IPS-15b (cell line): ENCODE measurements at regions not wholly inside any gene's neighbourhood (a gene's known extent, or its start where the extent isn't known, plus 50 kb on each side); places are given as distances from the start of the nearest gene placed in this dataset.

ENCODE experiments used
- H3K27me3 ChIP-seq: one replicate; pipeline ENCODE4 v1.6.1; 2013; ENCODE audit warnings: low read length; ENCODE audit not compliant: control insufficient read depth, insufficient read depth
- H3K36me3 ChIP-seq: one replicate; pipeline ENCODE4 v1.6.1; 2013; ENCODE audit warnings: low read length; ENCODE audit not compliant: control insufficient read depth, insufficient read depth
- H3K4me1 ChIP-seq: one replicate; pipeline ENCODE4 v1.6.1; 2013; ENCODE audit warnings: mild to moderate bottlenecking, low read length; ENCODE audit not compliant: control insufficient read depth, insufficient read depth
- H3K4me3 ChIP-seq: one replicate; pipeline ENCODE4 v1.5.1; 2013; ENCODE audit warnings: low read depth, low read length
- H3K9ac ChIP-seq: one replicate; pipeline ENCODE4 v1.6.1; 2013; ENCODE audit warnings: low read depth, mild to moderate bottlenecking, low read length
- H3K9me3 ChIP-seq: one replicate; pipeline ENCODE4 v1.6.1; 2013; ENCODE audit warnings: mild to moderate bottlenecking, low read length; ENCODE audit not compliant: control insufficient read depth, insufficient read depth

DNA sequence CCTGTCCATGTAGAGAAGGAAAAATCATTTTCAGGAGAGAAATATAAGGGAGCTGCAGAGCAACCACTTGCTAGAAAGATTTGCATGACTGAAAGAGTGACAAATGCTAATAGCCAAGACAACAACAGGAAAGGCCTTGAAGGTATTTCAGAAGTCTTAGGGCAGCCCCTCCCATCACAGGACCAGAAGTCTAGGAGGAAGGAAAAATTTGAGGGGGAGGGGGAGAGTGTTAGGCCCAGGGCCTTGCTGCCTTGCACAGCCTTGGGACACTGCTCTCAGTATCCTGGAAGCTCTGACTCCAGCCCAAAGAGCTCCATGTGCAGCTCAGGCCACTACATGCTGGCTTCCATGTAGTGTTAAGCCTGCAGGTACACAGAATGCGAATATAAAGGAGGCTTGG, 266.9 kb downstream of the GLI2 start:
- peaks cover 9% of the 10 kb centered on the region for H3K27me3 ChIP-seq
- no peak overlapping the region for H3K4me3 ChIP-seq
- H3K9me3 ChIP-seq: no peaks in the 10 kb centered on the region
- H3K9ac ChIP-seq: no peak overlapping the region
- H3K36me3 ChIP-seq: no peaks in the 10 kb centered on the region
- H3K4me1 ChIP-seq: peaks cover 3% of the 10 kb centered on the region

DNA sequence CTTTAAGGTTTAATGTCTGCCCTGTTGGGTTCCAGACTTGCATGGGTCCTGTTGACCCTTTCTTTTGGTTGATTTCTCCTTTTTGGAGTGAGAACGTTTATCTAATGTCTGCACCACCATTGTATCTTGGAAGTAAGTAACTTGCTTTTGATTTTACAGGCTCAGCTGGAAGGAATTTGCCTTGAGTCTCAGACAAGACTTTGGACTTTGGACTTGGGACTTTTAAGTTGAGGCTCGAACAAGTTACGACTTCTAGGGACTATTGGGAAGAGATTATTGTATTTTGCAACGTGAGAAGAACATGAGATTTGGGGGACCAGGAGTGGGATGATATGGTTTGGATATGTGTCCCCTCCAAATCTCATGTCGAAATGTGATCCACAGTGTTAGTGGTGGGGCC, 267.7 kb downstream of the GLI2 start:
- H3K4me3 ChIP-seq: no peak overlapping the region
- no peaks in the 10 kb centered on the region for H3K36me3 ChIP-seq
- peaks cover 3% of the 10 kb centered on the region for H3K4me1 ChIP-seq
- H3K9me3 ChIP-seq: no peaks in the 10 kb centered on the region
- H3K27me3 ChIP-seq: peaks cover 9% of the 10 kb centered on the region
- H3K9ac ChIP-seq: no peak overlapping the region

DNA sequence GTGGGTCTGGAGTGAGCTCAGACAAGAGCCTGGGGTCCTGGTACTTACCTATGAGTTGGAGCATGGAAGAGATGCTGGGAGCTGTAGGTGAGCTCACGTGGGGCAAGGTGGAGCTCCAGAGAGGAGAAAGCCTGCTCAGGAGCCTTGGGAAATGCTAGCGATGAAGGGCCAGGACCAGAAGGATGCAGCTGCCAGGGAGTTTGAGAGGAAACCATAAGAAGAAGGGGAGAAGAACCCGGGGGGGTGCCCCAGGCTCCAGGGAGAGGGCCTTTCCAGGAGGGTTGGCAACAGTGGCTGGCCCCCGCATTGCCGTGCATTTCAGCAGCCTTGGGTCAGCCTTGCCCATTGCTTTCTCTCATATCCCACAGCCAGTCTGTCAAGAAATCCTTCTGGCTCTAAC, 268.7 kb downstream of the GLI2 start:
- no peaks in the 10 kb centered on the region for H3K36me3 ChIP-seq

DNA sequence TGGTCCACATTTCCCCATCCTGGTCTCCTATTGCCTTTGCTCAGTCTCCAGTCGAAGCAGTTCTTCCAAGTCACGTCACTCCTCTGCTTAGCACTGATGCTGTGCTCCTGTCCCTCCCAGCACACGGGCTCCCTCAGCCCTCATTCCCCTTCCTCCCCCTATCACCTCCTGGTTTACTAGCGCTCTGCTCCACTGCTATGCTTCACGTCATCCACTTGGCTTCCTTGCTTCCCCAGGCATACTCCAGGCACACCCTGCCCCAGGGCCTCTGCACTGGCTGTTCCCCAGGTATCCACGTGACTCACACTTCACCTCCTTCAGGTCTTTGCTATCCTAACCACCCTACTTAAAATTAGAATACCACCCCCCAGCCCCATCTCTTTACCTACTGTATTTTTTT, 269.3 kb downstream of the GLI2 start:
- Histone ChIP-seq H3K9ac (no peak overlapping the region), H3K36me3 (no peaks in the 10 kb centered on the region), H3K4me1 (peaks cover 3% of the 10 kb centered on the region), H3K4me3 (no peak overlapping the region), H3K9me3 (no peaks in the 10 kb centered on the region), H3K27me3 (peaks cover 9% of the 10 kb centered on the region)

More for the DNA sequence above, 268.7 kb downstream of the GLI2 start:
- H3K27me3 ChIP-seq: peaks cover 9% of the 10 kb centered on the region
- peaks cover 3% of the 10 kb centered on the region for H3K4me1 ChIP-seq
- no peak overlapping the region for H3K4me3 ChIP-seq
- no peak overlapping the region for H3K9ac ChIP-seq
- no peaks in the 10 kb centered on the region for H3K9me3 ChIP-seq

DNA sequence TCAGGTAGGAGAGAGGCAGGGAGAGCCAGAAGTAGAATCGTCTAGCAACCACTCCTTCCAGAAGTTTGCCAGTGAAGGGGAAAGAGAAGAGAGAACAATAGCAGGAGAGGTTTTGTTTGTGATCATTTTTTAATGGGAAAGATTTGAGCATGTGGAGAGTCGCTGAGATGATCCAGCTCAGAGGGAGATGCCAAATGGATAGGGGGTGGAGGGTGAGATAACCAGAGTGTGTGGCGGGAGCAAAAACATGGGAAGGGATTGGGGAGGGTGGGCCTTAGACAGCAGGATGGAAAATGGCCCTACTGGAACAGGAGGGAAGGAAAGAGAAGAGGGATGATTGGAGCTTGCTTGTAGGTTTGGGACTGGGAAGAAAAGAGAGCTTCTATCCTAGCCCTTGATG, 269.8 kb downstream of the GLI2 start:
- H3K36me3 ChIP-seq: no peaks in the 10 kb centered on the region
- H3K27me3 ChIP-seq: peaks cover 9% of the 10 kb centered on the region
- no peaks in the 10 kb centered on the region for H3K9me3 ChIP-seq
- no peak overlapping the region for H3K4me3 ChIP-seq
- no peak overlapping the region for H3K9ac ChIP-seq
- peaks cover 3% of the 10 kb centered on the region for H3K4me1 ChIP-seq

DNA sequence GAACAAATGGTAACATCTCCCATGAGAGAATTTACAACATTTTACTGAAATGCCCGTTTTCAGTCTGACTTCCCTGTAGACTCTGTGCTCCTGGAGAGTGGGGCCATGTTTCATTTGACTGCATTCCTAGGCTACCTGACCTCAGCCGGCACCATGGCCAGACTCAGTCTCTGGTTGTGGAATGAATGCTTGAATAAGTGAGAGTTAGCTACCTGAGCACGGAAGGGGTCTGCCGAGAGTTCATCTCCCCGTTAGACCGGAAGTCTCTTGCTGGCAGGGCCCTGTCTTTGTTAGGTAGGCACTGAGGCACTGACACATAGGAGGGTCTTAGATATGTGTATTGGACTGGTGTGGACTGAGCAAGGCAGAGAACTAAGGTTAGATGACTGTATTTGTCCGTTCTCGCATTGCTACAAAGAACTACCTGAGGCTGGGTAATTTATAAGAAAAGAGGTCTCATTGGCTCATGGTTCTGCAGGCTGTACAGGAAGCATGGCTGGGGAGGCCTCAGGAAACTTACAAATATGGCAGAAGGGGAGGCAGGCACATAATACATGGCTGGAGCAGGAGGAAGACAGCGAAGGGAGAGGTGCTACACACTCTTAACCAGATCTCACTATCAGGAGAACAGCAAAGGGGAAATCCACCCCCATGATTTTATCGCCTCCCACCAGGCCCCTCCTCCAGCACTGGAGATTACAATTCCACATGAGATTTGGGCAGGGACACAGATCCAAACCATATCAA, 271.2 kb downstream of the GLI2 start:
- H3K4me1 ChIP-seq: peaks cover 3% of the 10 kb centered on the region
- peaks cover 5% of the 10 kb centered on the region for H3K27me3 ChIP-seq
- H3K36me3 ChIP-seq: no peaks in the 10 kb centered on the region
- no peak overlapping the region for H3K9ac ChIP-seq
- H3K9me3 ChIP-seq: no peaks in the 10 kb centered on the region
- no peak overlapping the region for H3K4me3 ChIP-seq

DNA sequence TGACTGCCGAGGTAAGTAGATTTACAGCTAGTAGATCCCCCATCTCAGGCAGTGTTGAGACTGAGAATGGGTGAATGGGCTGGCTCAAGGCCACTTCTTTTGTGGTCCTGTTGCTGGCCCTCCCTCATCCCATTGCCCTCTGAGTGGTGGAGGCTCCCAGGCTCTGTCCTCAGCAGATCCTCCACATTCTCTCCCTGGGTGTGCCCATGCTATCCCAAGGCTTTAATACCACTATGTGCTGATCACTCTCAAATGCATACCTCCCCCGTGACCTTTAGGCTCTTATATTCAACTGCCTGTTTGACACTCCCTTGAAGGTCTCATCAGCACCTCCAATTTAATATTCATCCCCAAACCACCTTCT, 271.8 kb downstream of the GLI2 start:
- Histone ChIP-seq H3K4me1 (no peaks in the 10 kb centered on the region), H3K27me3 (peaks cover 5% of the 10 kb centered on the region), H3K4me3 (no peak overlapping the region), H3K9me3 (no peaks in the 10 kb centered on the region), H3K9ac (no peak overlapping the region), H3K36me3 (no peaks in the 10 kb centered on the region)

DNA sequence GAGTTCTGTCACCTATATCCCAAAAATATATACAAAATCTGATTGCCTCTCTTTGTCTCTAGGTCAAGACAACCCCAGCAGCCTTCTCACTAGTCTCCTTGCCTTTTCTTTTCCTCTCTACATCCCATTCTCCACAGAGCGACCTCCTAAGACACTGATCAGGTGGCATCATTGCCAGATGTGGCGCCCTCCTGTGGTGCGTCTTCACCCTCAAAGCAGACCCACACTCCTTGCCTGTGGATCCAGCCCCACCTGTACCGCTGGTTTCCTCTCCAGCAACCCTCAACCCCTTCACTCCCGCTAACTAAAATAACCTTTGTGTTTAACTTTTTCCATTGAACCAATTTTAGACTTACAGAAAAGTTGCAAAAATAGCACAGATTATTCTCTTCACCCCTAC, 273.3 kb downstream of the GLI2 start:
- Histone ChIP-seq H3K9me3 (no peaks in the 10 kb centered on the region), H3K36me3 (no peaks in the 10 kb centered on the region), H3K9ac (no peak overlapping the region), H3K27me3 (peaks cover 5% of the 10 kb centered on the region), H3K4me3 (no peak overlapping the region), H3K4me1 (no peaks in the 10 kb centered on the region)

DNA sequence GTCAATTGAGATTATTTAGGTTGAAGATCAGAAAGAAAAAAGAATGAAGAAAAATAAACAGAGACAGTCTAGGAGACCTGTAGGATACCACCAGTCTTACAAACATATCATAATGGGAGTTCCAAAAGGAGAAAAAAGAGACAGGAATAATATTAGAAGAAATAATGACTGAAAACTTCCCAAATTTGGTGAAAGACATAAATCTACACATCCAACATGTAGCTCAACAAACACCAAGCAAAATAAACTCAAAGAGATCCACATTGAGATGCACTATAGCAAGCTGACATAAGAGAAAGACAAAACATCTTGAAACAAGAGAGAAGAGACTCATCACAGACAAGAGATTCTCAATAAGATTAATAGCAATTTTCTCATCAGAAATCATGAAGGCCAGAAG, 274.0 kb downstream of the TFCP2L1 start:
- Histone ChIP-seq H3K4me3 (no peak overlapping the region), H3K4me1 (no peaks in the 10 kb centered on the region), H3K9ac (no peak overlapping the region), H3K36me3 (no peaks in the 10 kb centered on the region), H3K27me3 (no peaks in the 10 kb centered on the region), H3K9me3 (no peaks in the 10 kb centered on the region)

DNA sequence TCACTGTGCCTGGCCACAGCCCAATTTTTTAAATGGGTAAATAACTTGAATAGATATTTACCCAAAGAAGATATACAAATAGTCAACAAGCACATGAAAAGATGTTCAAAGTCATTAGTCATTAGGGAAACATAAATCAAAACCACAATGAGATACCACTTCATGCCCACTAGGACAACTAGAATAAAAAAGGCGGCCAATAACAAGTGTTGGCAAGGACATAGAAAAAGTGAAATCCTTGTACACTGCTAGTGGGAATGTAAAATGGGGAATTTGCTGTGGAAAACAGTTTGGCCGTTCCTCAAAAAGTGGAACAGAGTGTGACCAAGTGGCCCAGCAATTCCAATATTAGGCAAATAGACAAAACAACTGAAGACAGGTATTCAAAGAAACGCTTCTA, 270.1 kb downstream of the TFCP2L1 start:
- no peaks in the 10 kb centered on the region for H3K36me3 ChIP-seq
- peaks cover 4% of the 10 kb centered on the region for H3K4me1 ChIP-seq
- H3K9ac ChIP-seq: no peak overlapping the region
- no peaks in the 10 kb centered on the region for H3K9me3 ChIP-seq
- peaks cover 2% of the 10 kb centered on the region for H3K27me3 ChIP-seq
- no peak overlapping the region for H3K4me3 ChIP-seq

DNA sequence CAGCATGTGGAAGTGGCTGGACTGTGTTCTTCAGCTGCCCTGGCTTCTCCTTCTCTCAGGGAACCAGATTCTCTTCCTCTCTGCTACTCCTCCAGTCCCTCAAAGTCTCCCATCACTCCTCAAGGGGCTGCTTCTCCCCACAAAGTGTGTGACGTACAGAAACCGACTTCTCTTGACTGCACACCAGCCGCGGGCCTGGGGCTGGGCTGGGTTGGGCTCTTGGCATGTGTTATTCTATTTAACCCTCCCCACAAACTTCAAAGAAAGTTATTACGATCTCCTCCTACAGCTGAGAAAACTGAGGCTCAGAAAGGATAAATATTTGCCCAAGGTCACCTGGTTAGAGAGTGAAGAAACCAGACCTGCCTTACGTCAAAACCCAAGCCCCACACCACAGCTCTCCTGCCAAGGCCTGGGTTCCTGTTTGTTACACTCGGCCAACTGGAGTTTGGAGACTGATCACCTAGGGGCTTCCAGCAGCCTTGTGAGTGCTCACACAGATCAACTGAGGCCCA, 269.0 kb downstream of the TFCP2L1 start:
- peaks cover 4% of the 10 kb centered on the region for H3K4me1 ChIP-seq
- peaks cover 4% of the 10 kb centered on the region for H3K27me3 ChIP-seq
- no peak overlapping the region for H3K9ac ChIP-seq
- no peaks in the 10 kb centered on the region for H3K9me3 ChIP-seq
- H3K4me3 ChIP-seq: no peak overlapping the region
- H3K36me3 ChIP-seq: no peaks in the 10 kb centered on the region

DNA sequence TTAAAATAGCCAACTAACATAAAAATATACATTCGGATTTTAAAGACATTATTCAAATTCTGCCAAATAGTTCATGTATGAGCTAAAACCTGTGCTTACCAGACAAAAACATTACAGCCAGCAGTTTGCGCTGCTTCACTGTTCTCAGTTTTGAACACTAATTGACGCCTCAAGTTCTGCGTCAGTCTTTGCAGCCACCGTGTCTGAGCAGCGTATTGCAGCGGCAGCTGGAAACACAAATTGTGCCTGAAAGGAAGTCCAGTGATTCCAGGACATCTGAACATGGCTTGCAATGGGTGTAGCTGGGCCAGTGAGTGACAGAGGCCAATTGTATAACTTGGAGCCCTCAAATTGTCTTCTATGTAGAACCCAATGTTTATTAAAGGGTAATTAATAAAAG, 267.6 kb downstream of the TFCP2L1 start:
- Histone ChIP-seq H3K9me3 (no peaks in the 10 kb centered on the region), H3K27me3 (peaks cover 4% of the 10 kb centered on the region), H3K9ac (no peak overlapping the region), H3K4me1 (peaks cover 4% of the 10 kb centered on the region), H3K36me3 (no peaks in the 10 kb centered on the region), H3K4me3 (no peak overlapping the region)
